Medulla oblongata (tissue), 1 donor: ENCODE measurements at regions not wholly inside any gene's neighbourhood (a gene's known extent, or its start where the extent isn't known, plus 50 kb on each side); places are given as distances from the start of the nearest gene placed in this dataset.

Source experiments
- DNase-seq: peaks from one replicate; pipeline ENCODE4 v3.0.0-alpha.2; 2015; ENCODE audit errors: extremely low spot score

- DNase-seq = no peak
Observed at GRCh38 chr5:109945097-109945678, 255.5 kb downstream of the MAN2A1 start.

GRCh38 chr5:109945723-109946480 lies 256.2 kb downstream of the MAN2A1 start:
- no peak for DNase-seq

GRCh38 chr5:109946610-109947009 lies 256.9 kb downstream of the MAN2A1 start:
- DNase-seq = no peak

- DNase-seq = no peak
Observed at GRCh38 chr5:109947667-109948066, 257.9 kb downstream of the MAN2A1 start.

GRCh38 chr5:109950634-109951033 lies 260.9 kb downstream of the MAN2A1 start:
- no peak for DNase-seq

- no peak for DNase-seq
Observed at GRCh38 chr5:109951348-109951747, 261.6 kb downstream of the MAN2A1 start.

- DNase-seq = no peak
Observed at GRCh38 chr5:109951758-109952157, 262.0 kb downstream of the MAN2A1 start.

- DNase-seq = no peak
Observed at GRCh38 chr5:109953761-109954160, 264.0 kb downstream of the MAN2A1 start.

GRCh38 chr5:109956884-109957283 lies 267.2 kb downstream of the MAN2A1 start:
- DNase-seq = no peak

GRCh38 chr5:109958082-109958481 lies 268.4 kb downstream of the MAN2A1 start:
- no peak for DNase-seq

GRCh38 chr5:109959652-109960051 lies 269.9 kb downstream of the MAN2A1 start:
- no peak for DNase-seq

- peak; percentile 72 for DNase-seq
Observed at GRCh38 chr5:109961751-109962150, 272.0 kb downstream of the MAN2A1 start.

GRCh38 chr5:109962882-109963603 lies 273.3 kb downstream of the MAN2A1 start:
- DNase-seq = peak; percentile 23

- DNase-seq = no peak
Observed at GRCh38 chr5:109964136-109964535, 274.4 kb downstream of the MAN2A1 start.

GRCh38 chr5:109965634-109966033 lies 275.9 kb downstream of the MAN2A1 start:
- no peak for DNase-seq

- DNase-seq = no peak
Observed at GRCh38 chr5:109971968-109972367, 282.2 kb downstream of the MAN2A1 start.

- DNase-seq = no peak
Observed at GRCh38 chr5:109981979-109982378, 292.3 kb downstream of the MAN2A1 start.

- no peak for DNase-seq
Observed at GRCh38 chr5:109982966-109983534, 293.3 kb downstream of the MAN2A1 start.

- no peak for DNase-seq
Observed at GRCh38 chr5:109986726-109987125, 297.0 kb downstream of the MAN2A1 start.

GRCh38 chr5:109987355-109987754 lies 297.6 kb downstream of the MAN2A1 start:
- no peak for DNase-seq

- DNase-seq = no peak
Observed at GRCh38 chr5:109987970-109988369, 298.2 kb downstream of the MAN2A1 start.

GRCh38 chr5:109989161-109989560 lies 299.4 kb downstream of the MAN2A1 start:
- DNase-seq = no peak
